GM12878 (cell line): ENCODE measurements at regions not wholly inside any gene's neighbourhood (a gene's known extent, or its start where the extent isn't known, plus 50 kb on each side); places are given as distances from the start of the nearest gene placed in this dataset.

Experiments
- ATAC-seq: fragments of 200-7000 bp; cut with Tn5 transposase; 3 replicates; pipeline ENCODE4 v1.9.1; 2020; ENCODE audit warnings: mild to moderate bottlenecking, moderate library complexity
- BruUV-seq: library from RNA; stranded (reverse); fragments of 400-500 nt; replicated peaks from 2 replicates; lab custom pipeline; 2021; lab: Mats Ljungman, UMichigan
- CTCF ChIA-PET: fragments of 300-600 bp; sonication (Branson Sonifier 250); formaldehyde crosslinking; extraction: SDS; loops from one replicate; lab custom pipeline; 2021; ENCODE audit warnings: inconsistent platforms; lab: Yijun Ruan, JAX
- POLR2A ChIA-PET: fragments of 350-600 bp; formaldehyde crosslinking; extraction: SDS; loops from one replicate; lab custom pipeline; 2021; ENCODE audit warnings: inconsistent platforms; lab: Charles Lee
- RAD21 ChIA-PET: fragments of 300-600 bp; sonication (Branson Sonifier 250); formaldehyde crosslinking; loops from one replicate; lab custom pipeline; 2023; ENCODE audit warnings: antibody characterized with exemption; ENCODE audit not compliant: unreplicated experiment; lab: Charles Lee
- SMC1A ChIA-PET: fragments of 300-600 bp; sonication (Branson Sonifier 250); formaldehyde crosslinking; loops from one replicate; lab custom pipeline; 2023; ENCODE audit not compliant: unreplicated experiment, uncharacterized antibody; lab: Charles Lee
- DNase-seq: peaks from one replicate; pipeline ENCODE4 v3.0.0-alpha.2; 2011; ENCODE audit warnings: low read depth, low spot score
- FAIRE-seq: peaks from 3 replicates; lab custom pipeline; 2011; peaks lifted over from hg19 to GRCh38; lab: Jason Lieb, UNC
- H2AFZ ChIP-seq: 2 replicates; pipeline ENCODE4 v1.6.0; 2011; ENCODE audit warnings: low read depth, low read length, control low read depth; ENCODE audit not compliant: control insufficient read depth
- H3K27ac ChIP-seq: 2 replicates; pipeline ENCODE4 v1.5.1; 2011; ENCODE audit warnings: control low read depth; ENCODE audit not compliant: control insufficient read depth, insufficient read depth
- H3K27me3 ChIP-seq, 2 experiments: replicated peaks in 1 of 2; 2 replicates each; pipeline versions ENCODE4 v1.6.0 to v1.6.1; 2011; ENCODE audit warnings: low read length in 1 of 2; ENCODE audit not compliant: control insufficient read depth in 2 of 2, insufficient read depth in 2 of 2
- H3K36me3 ChIP-seq, 2 experiments: 2 replicates each; pipeline ENCODE4 v1.5.1; 2011; ENCODE audit warnings: low read length in 1 of 2; ENCODE audit not compliant: control insufficient read depth in 2 of 2, insufficient read depth in 2 of 2
- H3K4me1 ChIP-seq: 2 replicates; pipeline ENCODE4 v1.6.1; 2011; ENCODE audit warnings: mild to moderate bottlenecking, low read length, moderate library complexity, mixed read lengths; ENCODE audit not compliant: control insufficient read depth, insufficient read depth
- H3K4me2 ChIP-seq: 2 replicates; pipeline ENCODE4 v1.6.0; 2011; ENCODE audit warnings: control low read depth; ENCODE audit not compliant: control insufficient read depth, insufficient read depth
- H3K4me3 ChIP-seq: fragments of 200-600 bp; sonication (generic); 2 replicates; pipeline ENCODE4 v1.5.1; 2016
- H3K79me2 ChIP-seq: 2 replicates; pipeline ENCODE4 v1.6.0; 2011; ENCODE audit warnings: low read length; ENCODE audit not compliant: control insufficient read depth, insufficient read depth
- H3K9ac ChIP-seq: 2 replicates; pipeline ENCODE4 v1.8.0; 2011; ENCODE audit warnings: low read length, control low read depth, mixed read lengths; ENCODE audit not compliant: control insufficient read depth, insufficient read depth
- H3K9me3 ChIP-seq: replicated peaks from 3 replicates; pipeline ENCODE4 v1.5.1; 2011; ENCODE audit warnings: mild to moderate bottlenecking, low read length; ENCODE audit not compliant: control insufficient read depth, insufficient read depth
- H4K20me1 ChIP-seq: 2 replicates; pipeline ENCODE4 v1.6.0; 2011; ENCODE audit not compliant: control insufficient read depth, insufficient read depth
- ASH2L ChIP-seq: fragments of 300-600, 200-600 bp; sonication (generic); IDR thresholded peaks from 2 replicates; pipeline ENCODE4 v1.6.1; 2017; ENCODE audit warnings: low read depth, mild to moderate bottlenecking, borderline replicate concordance
- IKZF2 ChIP-seq, 2 experiments: fragments of 450-650 bp; IDR thresholded peaks; 2 replicates each; pipeline ENCODE4 v1.6.1; 2017; ENCODE audit warnings: mild to moderate bottlenecking in 2 of 2, moderate library complexity in 2 of 2
- KDM1A ChIP-seq: fragments of 200-600 bp; sonication (generic); IDR thresholded peaks from 2 replicates; pipeline ENCODE4 v1.6.1; 2016; ENCODE audit warnings: borderline replicate concordance
- NFXL1 ChIP-seq: fragments of 450-650 bp; IDR thresholded peaks from 2 replicates; pipeline ENCODE4 v1.6.1; 2017; ENCODE audit warnings: antibody characterized with exemption, mild to moderate bottlenecking, borderline replicate concordance
- RBBP5 ChIP-seq: fragments of 200-600 bp; sonication (generic); conservative IDR thresholded peaks from 2 replicates; pipeline ENCODE4 v1.6.1; 2016
- RUNX3 ChIP-seq: IDR thresholded peaks from 2 replicates; pipeline ENCODE4 v1.6.1; 2012; ENCODE audit warnings: low read length, inconsistent platforms
- SMC3 ChIP-seq: IDR thresholded peaks from 2 replicates; pipeline ENCODE4 v1.6.1; 2011; ENCODE audit warnings: low read length, improper control_type of control experiment, borderline replicate concordance
- SUPT20H ChIP-seq: IDR thresholded peaks from 2 replicates; pipeline ENCODE4 v1.6.1; 2011; ENCODE audit warnings: low read depth, mild to moderate bottlenecking, low read length, moderate library complexity, borderline replicate concordance; ENCODE audit not compliant: control insufficient read depth
- WGBS: methylation state at CpG from one replicate; pipeline ENCODE4 v1.1.6; 2016; ENCODE audit warnings: low lambda C conversion rate; ENCODE audit not compliant: insufficient replicate concordance, insufficient coverage; ENCODE audit errors: missing lambda C conversion rate; 5-methylcytosine and 5-hydroxymethylcytosine counted together
- in situ Hi-C: fragments of 300-500 bp; cut with MboI; formaldehyde crosslinking; loops from 9 replicates; pipeline ENCODE4 v1.14.3; 2018; ENCODE audit warnings: mixed read lengths
- intact Hi-C: fragments of 100-400 bp; cut with micrococcal nuclease; formaldehyde crosslinking; loops from one replicate; pipeline ENCODE4 v1.14.2; 2022; ENCODE audit not compliant: unreplicated experiment
- TF ChIP-seq, protein P1 (sequence below): fragments of 450-650 bp; IDR thresholded peaks from 2 replicates; pipeline ENCODE4 v1.6.1; 2016; ENCODE audit warnings: mild to moderate bottlenecking
- TF ChIP-seq, protein P2 (sequence below): fragments of 450-650 bp; IDR thresholded peaks from 2 replicates; pipeline ENCODE4 v1.6.1; 2016; ENCODE audit warnings: mild to moderate bottlenecking
- TF ChIP-seq, protein P3 (sequence below): fragments of 450-650 bp; formaldehyde crosslinking; IDR thresholded peaks from 2 replicates; pipeline ENCODE4 v1.4.0; 2022; ENCODE audit warnings: mild to moderate bottlenecking, moderate library complexity
- TF ChIP-seq, protein P4 (sequence below): fragments of 450-650 bp; IDR thresholded peaks from 2 replicates; pipeline ENCODE4 v1.6.1; 2017; ENCODE audit warnings: antibody characterized with exemption, mild to moderate bottlenecking, moderate library complexity

DNA sequence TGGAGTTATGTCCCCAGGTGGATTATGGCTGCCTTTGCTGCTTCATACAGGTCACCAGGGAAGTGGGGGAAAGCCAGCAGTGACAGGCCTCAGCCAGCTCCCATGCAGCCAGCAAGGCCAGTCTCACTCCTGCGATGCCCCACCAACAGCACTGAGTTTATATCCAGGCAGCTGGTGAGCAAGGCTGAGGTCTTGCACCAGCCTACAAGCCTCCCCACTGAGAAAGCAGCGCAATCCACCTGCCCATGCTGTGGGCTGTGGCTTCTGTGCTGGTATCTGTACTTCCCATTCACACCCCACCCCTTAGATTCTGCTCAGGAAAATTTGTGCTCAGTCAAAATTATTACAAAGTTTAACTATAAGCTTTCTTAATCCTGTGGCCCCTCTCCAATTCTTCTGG is 153.5 kb downstream of the HHIP start:
- POLR2A ChIA-PET = interaction anchor here (1.0 kb wide), 1 partner anchor 9 kb away, joined by 4 read pairs; no protein-coding TSS in a partner anchor
- intact Hi-C loops (no loop called here), in situ Hi-C loops (no loop called here)
- 29% methylated on average over 2 of the region's 2 CpGs for WGBS
- Histone ChIP-seq H3K79me2 (no peaks in the 10 kb centered on the region), H3K27me3 (no peaks in the 10 kb centered on the region), H3K9ac (no peak overlapping the region), H3K27ac (no peak overlapping the region), H3K9me3 (no peaks in the 10 kb centered on the region), H3K4me2 (no peak overlapping the region), H2AFZ (no peak overlapping the region), H3K4me1 (no peaks in the 10 kb centered on the region), H4K20me1 (no peaks in the 10 kb centered on the region), H3K4me3 (no peak overlapping the region), H3K36me3 (no peaks in the 10 kb centered on the region)
- ATAC-seq = no peak
- SMC1A ChIA-PET = interaction anchor here (0.8 kb wide), 1 partner anchor 45 kb away, joined by 3 read pairs; no protein-coding TSS in a partner anchor
- BruUV-seq = no TSS peak
- no peak for FAIRE-seq
- RAD21 ChIA-PET = no interaction called here
- DNase-seq = no peak
- CTCF ChIA-PET = no interaction called here
- no peak for TF ChIP-seq RUNX3
- TF ChIP-seq, protein P1, sequence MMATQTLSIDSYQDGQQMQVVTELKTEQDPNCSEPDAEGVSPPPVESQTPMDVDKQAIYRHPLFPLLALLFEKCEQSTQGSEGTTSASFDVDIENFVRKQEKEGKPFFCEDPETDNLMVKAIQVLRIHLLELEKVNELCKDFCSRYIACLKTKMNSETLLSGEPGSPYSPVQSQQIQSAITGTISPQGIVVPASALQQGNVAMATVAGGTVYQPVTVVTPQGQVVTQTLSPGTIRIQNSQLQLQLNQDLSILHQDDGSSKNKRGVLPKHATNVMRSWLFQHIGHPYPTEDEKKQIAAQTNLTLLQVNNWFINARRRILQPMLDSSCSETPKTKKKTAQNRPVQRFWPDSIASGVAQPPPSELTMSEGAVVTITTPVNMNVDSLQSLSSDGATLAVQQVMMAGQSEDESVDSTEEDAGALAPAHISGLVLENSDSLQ = no peak
- no peak for TF ChIP-seq ASH2L
- TF ChIP-seq, protein P2, sequence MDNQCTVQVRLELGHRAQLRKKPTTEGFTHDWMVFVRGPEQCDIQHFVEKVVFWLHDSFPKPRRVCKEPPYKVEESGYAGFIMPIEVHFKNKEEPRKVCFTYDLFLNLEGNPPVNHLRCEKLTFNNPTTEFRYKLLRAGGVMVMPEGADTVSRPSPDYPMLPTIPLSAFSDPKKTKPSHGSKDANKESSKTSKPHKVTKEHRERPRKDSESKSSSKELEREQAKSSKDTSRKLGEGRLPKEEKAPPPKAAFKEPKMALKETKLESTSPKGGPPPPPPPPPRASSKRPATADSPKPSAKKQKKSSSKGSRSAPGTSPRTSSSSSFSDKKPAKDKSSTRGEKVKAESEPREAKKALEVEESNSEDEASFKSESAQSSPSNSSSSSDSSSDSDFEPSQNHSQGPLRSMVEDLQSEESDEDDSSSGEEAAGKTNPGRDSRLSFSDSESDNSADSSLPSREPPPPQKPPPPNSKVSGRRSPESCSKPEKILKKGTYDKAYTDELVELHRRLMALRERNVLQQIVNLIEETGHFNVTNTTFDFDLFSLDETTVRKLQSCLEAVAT = no peak
- no peak for TF ChIP-seq IKZF2 (IDR thresholded peaks at IDR 0.05)
- no peak for TF ChIP-seq NFXL1
- no peak for TF ChIP-seq RBBP5
- TF ChIP-seq, protein P3, sequence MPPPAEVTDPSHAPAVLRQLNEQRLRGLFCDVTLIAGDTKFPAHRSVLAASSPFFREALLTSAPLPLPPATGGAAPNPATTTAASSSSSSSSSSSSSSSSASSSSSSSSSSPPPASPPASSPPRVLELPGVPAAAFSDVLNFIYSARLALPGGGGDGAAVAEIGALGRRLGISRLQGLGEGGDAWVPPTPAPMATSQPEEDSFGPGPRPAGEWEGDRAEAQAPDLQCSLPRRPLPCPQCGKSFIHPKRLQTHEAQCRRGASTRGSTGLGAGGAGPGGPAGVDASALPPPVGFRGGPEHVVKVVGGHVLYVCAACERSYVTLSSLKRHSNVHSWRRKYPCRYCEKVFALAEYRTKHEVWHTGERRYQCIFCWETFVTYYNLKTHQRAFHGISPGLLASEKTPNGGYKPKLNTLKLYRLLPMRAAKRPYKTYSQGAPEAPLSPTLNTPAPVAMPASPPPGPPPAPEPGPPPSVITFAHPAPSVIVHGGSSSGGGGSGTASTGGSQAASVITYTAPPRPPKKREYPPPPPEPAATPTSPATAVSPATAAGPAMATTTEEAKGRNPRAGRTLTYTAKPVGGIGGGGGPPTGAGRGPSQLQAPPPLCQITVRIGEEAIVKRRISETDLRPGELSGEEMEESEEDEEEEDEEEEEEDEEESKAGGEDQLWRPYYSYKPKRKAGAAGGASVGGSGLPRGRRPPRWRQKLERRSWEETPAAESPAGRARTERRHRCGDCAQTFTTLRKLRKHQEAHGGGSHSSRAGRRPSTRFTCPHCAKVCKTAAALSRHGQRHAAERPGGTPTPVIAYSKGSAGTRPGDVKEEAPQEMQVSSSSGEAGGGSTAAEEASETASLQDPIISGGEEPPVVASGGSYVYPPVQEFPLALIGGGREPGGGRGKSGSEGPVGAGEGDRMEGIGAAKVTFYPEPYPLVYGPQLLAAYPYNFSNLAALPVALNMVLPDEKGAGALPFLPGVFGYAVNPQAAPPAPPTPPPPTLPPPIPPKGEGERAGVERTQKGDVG (CRISPR knock-in tag) = no peak
- TF ChIP-seq, protein P4, sequence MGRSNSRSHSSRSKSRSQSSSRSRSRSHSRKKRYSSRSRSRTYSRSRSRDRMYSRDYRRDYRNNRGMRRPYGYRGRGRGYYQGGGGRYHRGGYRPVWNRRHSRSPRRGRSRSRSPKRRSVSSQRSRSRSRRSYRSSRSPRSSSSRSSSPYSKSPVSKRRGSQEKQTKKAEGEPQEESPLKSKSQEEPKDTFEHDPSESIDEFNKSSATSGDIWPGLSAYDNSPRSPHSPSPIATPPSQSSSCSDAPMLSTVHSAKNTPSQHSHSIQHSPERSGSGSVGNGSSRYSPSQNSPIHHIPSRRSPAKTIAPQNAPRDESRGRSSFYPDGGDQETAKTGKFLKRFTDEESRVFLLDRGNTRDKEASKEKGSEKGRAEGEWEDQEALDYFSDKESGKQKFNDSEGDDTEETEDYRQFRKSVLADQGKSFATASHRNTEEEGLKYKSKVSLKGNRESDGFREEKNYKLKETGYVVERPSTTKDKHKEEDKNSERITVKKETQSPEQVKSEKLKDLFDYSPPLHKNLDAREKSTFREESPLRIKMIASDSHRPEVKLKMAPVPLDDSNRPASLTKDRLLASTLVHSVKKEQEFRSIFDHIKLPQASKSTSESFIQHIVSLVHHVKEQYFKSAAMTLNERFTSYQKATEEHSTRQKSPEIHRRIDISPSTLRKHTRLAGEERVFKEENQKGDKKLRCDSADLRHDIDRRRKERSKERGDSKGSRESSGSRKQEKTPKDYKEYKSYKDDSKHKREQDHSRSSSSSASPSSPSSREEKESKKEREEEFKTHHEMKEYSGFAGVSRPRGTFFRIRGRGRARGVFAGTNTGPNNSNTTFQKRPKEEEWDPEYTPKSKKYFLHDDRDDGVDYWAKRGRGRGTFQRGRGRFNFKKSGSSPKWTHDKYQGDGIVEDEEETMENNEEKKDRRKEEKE = no peak
- TF ChIP-seq SMC3 = no peak
- no peak for TF ChIP-seq KDM1A
- no peak for TF ChIP-seq SUPT20H
